Neural progenitor cell (in vitro differentiated cells): ENCODE measurements at regions not wholly inside any gene's neighbourhood (a gene's known extent, or its start where the extent isn't known, plus 50 kb on each side); places are given as distances from the start of the nearest gene placed in this dataset.

Experiments used
- EZH2 ChIP-seq: fragments of 200-600 bp; sonication (generic); IDR thresholded peaks from 2 replicates; pipeline ENCODE4 v1.6.1; 2017; ENCODE audit warnings: antibody characterized with exemption, mild to moderate bottlenecking, moderate library complexity
- EZH2phosphoT487 ChIP-seq: fragments of 200-600 bp; sonication (generic); IDR thresholded peaks from 2 replicates; pipeline ENCODE4 v1.6.1; 2017; ENCODE audit warnings: antibody characterized with exemption
- TF ChIP-seq, protein P1 (sequence below): fragments of 200-600 bp; sonication (generic); IDR thresholded peaks from 2 replicates; pipeline ENCODE4 v1.5.1; 2017; ENCODE audit warnings: antibody characterized with exemption, mild to moderate bottlenecking

DNA sequence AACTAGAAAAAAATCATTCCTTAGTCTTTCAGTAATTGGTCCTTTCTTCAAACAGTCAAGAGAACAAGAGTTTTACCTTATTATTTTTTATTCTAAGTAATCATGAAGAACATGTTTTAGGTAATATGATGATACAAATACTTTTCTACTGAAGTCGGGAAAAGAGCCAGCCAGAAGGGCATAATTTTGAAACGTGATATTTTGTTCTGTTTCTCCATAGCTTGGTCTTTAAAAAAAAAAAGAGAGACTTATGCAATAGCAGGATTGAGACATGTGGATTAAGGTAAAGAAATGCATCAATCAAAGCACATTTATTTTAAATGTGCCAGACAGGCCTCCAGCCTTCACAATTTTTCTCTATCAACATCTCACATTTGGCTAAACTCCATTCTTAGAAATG lies 1016.8 kb downstream of the CNTNAP5 start:
- TF ChIP-seq, protein P1, sequence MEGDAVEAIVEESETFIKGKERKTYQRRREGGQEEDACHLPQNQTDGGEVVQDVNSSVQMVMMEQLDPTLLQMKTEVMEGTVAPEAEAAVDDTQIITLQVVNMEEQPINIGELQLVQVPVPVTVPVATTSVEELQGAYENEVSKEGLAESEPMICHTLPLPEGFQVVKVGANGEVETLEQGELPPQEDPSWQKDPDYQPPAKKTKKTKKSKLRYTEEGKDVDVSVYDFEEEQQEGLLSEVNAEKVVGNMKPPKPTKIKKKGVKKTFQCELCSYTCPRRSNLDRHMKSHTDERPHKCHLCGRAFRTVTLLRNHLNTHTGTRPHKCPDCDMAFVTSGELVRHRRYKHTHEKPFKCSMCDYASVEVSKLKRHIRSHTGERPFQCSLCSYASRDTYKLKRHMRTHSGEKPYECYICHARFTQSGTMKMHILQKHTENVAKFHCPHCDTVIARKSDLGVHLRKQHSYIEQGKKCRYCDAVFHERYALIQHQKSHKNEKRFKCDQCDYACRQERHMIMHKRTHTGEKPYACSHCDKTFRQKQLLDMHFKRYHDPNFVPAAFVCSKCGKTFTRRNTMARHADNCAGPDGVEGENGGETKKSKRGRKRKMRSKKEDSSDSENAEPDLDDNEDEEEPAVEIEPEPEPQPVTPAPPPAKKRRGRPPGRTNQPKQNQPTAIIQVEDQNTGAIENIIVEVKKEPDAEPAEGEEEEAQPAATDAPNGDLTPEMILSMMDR = no peak
- no peak for TF ChIP-seq EZH2phosphoT487
- no peak for TF ChIP-seq EZH2
